Fibroblast of peridontal ligament (primary cell): ENCODE measurements at regions not wholly inside any gene's neighbourhood (a gene's known extent, or its start where the extent isn't known, plus 50 kb on each side); places are given as distances from the start of the nearest gene placed in this dataset.
A peak's percentile ranks its signal among the peaks of the same experiment; 100 is the strongest.

Source experiments
- DNase-seq: peaks from one replicate; pipeline ENCODE4 v3.0.0-alpha.2; 2010; ENCODE audit errors: extremely low read depth

DNA sequence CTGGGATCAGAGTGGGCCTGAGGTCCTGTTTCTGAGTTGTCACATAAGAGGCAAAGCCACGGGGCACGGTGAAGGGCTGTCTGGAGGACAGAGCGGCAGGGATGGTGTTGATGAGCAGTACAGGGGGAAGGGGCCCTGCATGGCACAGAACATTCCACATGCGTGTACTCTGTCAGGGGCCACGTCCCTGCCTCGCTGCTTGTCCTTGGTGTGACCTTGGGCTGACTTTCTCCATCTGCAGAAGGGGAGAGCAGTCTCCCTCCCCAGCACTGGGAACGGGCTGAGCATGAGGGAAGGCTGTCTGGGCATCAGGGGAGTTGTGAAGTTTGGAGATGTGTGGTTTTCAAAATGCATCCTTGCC, 71.5 kb upstream of the GSE1 start:
- DNase-seq = no peak

GRCh38 chr16:85541980-85542900, 70.9 kb upstream of the GSE1 start:
- DNase-seq = no peak

GRCh38 chr16:85543536-85543935, 69.6 kb upstream of the GSE1 start:
- no peak for DNase-seq

DNA sequence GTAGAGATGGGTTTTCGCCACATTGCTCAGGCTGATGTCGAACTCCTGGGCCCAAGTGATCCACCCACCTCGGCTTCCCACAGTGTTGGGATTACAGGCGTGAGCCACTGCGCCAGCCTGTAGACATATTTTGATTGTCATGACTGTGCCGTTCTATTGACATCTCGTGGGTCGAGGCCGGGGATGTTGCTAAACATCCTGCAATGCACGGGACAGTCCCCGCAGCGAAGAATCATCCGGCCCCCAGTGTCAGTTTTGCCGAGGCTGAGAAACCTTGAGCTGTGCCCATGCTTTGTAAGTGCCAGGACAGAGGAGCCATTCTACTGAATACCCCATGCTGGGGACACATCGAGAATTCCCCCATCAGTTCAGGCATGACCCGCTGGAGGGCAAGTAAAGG, 69.1 kb upstream of the GSE1 start:
- DNase-seq = no peak

DNA sequence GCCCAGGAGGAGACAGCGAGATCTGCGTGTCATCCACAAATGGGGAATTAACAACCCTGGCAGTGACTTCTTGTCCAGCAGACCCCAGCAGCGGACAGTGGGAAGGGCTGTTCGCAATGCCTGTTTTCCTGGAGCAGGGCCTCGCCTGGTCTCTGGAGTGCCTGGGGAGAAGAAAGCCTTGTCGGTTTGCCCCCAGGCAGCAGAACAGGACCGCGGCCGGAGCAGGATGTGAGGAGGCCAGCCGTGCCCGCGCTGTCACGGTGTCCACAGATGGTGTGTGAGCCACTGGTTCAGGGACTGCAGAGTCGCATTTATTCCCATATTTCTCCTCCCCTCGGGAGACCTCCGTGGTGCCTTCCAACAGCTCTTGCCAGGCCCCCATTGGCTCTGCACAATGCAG, 68.5 kb upstream of the GSE1 start:
- no peak for DNase-seq

GRCh38 chr16:85545227-85545818, 67.8 kb upstream of the GSE1 start:
- DNase-seq = no peak

- DNase-seq = no peak
These were observed 66.3 kb upstream of the GSE1 start for GRCh38 chr16:85546585-85547447.

DNA sequence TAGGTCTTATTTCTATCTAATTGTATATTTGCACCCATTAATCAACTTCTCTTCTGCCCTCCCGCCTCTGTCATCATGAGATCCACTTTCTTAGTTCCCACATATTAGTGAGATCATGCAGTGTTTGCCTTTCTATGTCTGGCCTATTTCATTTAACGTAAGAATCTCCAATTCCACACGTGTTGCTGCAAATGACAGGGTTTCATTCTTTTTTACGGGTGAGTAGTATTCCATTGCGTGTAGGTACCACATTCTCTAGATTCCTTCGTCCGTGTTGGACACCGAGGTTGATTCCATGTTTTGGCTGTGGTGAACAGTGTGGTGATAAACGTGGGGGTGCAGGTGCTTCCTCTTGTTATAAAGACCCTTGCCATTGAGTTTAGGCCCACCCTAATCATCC, 64.7 kb upstream of the GSE1 start:
- no peak for DNase-seq

DNA sequence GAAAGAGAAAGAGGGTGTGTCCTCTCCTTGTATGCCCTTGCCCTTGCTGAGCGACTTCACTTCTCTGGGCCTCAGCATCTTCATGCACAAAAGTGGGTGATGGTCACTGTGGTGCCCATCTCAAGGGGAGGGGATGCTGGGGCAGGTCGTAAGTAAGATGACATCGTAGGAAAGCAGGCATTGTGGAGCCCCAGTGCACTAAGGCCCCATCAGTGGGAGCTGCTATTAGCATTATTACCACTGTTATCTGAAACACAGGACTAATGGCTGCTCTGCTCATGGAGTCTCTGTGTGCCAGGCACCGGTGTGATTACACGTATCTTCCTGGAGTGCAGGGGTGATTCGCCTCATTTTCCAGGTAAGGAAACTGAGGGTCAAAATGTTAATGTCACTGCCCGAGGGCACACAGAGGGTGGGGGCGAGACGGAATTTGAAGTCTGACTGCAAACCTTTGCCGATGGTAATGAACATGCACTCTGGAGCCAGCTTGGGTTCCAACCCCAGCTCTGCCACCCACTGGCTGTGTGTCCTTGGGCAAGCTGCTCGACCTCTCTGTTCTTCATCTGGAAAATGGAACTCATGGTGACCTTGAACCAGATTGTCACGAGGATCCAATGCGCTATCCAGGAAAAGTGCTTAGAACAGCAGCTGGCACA, 63.2 kb upstream of the GSE1 start:
- DNase-seq = no peak

DNA sequence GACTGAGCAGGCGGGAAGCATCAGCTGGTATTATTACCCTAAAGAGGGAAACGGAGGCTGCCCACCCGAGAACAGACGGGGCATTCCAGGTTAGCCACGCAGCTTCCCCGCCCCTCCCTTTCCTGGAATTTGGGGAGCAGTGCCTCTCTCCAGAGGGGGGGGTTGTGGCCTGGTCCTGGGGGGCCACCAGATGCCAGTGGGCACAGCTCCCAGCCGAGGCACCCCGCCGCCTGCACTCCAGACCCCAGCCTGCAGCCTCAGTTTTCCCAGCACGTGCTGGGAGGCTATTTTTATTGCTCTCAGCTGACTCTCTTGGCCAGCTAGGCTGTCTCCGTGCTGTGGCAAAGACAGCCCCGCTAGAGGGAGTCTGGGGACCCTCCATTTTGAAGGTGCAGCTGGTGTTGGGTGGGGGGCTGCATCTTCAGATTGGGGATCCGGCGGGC, 62.7 kb upstream of the GSE1 start:
- DNase-seq = no peak

DNA sequence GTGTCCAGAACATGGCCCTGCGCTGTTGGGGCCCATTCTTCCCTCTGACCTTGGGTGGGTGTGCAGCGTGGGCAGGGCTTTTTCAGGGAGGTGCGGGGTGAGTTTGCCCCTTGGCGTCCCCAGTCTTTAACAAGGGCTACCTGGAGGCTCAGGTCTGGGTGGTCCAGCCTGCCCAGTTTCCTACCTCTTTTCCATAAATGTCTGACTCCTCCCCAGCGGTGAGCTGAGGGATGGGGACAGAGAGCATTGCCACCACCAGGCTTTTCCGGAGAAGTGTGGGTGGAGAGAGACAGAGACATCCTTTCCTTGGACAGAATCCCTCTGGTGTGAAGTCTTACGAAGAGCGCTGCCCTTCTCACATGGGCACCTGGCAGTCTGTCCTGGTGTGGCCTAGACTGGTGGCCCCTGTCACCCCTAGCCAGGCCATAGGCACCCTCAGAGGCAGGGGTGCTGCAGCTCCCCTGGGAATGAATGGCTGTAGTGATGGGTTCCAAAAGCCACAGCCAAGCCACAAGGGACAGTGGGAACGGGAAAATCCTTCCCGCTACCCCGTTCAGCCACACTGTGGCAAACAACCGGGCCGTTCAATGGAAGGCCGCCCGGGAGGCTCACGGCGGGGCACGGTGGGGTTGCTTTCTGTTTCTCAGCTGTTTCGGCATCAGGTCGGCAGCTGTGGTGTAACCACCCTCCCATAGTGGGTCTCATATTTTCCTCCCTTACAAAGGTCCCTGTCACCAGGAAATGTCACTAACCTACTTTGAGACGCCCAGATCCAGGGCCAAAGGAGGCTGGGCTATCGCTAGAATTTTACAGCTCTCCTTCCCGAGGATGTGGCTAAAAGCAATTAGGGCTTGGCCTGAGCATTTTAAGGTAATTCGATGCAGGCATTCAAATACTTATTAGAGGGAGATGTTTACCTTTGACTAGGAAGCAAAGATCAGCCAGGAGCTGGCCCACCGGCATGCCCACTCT, 61.9 kb upstream of the GSE1 start:
- DNase-seq = no peak

- DNase-seq = no peak
These were observed 60.1 kb upstream of the GSE1 start for GRCh38 chr16:85552980-85553435.

DNA sequence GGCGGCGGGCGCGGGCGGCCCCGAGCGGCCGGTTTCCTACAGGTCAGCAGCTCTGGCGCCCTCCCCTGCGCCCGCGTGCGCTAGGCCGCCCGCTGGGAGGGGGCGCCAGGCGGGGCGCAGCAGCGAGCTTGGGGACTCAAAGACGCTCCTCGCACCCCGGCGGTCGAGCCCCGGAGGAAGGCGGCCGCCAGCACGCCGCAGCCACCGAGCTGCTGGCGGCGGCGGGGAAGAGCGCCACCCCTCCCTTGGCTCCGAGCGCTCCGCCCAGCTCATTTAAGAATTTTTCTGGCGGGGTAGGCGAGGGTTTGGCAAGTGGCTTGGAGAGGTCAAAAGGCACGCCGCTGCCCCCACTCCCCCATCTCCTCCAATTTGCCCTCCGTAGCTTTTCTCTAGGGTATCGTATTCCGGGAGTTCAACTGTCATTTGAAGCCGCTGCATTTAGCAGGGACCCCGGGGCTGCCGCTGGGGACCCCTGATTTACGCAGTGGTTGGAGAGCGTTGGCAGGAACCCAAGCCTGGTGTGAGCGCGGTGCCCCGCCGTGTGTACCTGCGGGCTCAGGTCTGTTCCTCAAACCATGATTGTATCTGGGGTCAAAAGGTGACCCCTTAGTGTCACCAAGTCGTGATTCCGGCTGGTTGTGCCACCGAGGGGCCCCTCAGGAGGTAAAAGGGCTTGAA, 59.5 kb upstream of the GSE1 start:
- peak; percentile 52 for DNase-seq

DNA sequence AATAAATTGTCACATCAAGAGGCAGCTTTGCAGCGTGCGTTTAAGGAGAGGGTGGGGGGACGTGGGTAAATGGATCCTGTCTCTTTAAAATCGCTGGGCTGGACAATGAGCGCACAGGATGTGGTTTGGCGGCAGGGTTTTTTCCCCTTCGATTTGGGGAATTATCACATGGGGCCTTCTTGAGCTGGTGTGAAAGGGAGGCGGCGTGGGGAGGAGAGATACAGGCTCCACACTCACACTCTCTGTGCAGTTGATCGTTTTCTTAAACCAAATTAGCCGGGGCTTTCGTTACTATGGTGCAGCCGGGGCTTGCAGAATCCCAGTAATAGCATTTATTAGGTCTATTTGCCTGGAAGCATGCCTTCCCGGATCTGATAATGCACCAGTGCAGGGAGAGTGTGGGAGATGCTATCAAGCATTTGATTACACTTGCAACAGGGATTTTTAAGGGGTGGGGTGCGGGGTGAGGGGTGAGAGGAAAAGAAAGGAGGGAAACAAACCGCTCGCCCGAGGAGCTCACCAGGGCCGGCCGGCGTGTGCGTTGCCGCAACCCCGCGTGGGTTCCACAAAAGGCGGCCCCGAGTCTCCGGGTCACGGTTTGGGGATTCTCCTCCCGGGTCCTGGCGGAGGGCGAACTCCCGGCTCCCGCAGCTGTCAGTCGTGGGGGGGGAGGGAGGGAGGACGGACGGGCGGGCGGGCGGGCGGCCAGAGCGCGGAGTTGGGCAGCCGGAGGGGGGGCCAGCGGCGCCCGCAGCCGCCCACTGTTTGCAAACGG, 58.8 kb upstream of the GSE1 start:
- peak; percentile 83 for DNase-seq

DNA sequence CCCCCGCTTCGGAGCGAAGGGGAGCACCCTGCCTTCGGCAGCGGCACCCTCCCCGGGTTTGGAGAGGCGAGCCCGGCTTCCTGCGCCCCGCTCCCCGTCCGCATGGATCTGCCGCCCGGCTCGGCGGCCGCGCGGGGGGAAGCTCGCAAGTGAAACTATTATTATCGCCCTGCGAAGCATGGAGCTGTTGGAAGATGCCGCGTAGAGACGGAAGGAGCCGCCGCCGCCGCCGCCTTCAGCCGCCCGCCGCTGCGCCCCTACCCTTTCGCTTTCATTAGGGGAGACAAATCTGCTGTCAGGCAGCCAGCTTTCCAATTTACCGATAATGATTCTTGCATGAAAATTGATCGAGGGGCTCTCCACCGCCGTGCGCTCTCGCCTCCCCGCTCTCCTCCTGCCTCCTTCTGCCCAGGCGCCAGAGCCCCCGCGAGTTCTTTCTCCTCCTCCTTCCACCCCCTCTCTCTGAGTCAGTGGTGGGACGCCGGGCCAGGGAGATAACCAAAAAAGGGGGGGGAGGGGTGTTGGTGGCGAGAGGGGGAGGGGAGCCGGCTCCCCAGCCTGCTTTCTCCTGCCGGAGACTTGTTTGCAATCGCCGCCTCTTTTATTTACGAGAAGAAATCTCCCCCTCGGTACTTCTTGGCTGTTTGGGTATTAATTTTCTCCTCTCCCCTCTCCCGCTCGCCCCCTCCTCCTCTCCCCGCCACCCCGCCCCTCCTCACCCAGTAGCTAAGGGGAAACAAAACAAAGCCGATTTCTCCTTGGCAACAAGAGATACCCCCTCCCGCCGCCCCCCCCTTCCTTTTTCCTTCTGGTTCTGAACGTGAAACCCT, 58.0 kb upstream of the GSE1 start:
- peak; percentile 45 for DNase-seq

- DNase-seq = no peak
These were observed 57.2 kb upstream of the GSE1 start for GRCh38 chr16:85555719-85556455.

GRCh38 chr16:85556456-85557082, 56.6 kb upstream of the GSE1 start:
- DNase-seq = no peak
